ENCODE measurements at regions not wholly inside any gene's neighbourhood (a gene's known extent, or its start where the extent isn't known, plus 50 kb on each side); places are given as distances from the start of the nearest gene placed in this dataset.

GRCh38 chr2:37809931-37810570 lies 115.0 kb upstream of the RMDN2 start:
- peak; percentile 68 for DNase-seq

DNA sequence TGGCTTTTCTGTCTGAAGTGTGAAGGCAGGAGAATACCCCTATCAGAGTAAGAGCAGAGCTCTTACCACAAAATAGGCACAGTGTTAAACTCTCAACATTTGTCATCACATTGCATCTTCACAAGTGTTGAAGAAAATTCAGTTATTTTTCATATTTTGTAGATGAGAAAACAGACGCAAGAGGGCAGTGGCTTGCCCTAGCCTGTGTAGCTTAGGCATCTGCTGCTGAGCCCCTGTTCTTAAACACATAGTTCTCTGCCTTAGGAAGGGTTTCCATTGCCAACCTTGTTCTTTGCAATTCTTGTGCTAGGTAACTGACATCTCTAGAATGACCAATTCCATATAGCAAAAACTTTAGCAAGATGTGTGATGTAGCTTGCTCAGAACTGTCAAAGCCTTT lies 112.7 kb upstream of the RMDN2 start:
- DNase-seq = no peak

GRCh38 chr2:37812941-37813730 lies 112.0 kb upstream of the RMDN2 start:
- DNase-seq = no peak

- DNase-seq = no peak
These were observed 109.1 kb upstream of the RMDN2 start for GRCh38 chr2:37816036-37816435.

DNA sequence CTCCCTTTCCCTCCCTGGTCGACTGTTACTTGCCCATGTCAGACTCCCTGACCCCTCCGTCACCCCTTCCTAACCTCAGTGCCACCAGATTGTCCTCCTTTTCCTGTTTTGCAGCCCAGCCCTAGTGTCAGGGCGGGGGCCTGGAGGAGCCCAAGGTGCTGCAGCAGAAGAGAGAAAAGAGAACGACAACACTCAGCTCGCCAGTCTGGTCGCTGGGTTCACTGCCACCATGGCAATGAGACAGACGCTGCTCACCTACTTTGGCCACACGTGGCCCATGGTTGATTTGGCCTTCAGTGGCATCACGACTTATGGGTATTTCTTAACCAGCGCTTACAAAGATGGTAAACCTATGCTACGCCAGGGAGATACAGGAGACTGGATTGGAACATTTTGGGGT lies 108.4 kb upstream of the RMDN2 start:
- DNase-seq = no peak

DNA sequence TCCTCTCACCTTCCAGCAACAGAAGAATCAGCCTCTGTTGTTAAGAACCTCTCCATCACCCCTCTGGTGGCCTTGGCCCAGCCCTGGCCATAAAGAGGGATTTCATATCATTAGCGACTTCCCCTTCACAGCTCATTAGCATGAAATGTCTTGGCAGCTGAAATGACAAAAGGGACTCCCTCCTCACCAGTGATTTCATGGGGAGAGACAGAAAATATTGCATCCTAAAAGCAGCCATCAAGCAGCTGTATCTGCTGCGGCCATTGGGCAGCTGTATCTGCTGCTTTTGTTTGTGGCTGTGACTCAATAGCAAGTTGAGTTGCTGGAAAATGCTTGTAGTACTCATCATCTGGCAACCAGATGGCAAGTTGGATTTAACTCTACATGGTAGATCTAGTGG lies 105.9 kb upstream of the RMDN2 start:
- DNase-seq = peak; percentile 94

DNA sequence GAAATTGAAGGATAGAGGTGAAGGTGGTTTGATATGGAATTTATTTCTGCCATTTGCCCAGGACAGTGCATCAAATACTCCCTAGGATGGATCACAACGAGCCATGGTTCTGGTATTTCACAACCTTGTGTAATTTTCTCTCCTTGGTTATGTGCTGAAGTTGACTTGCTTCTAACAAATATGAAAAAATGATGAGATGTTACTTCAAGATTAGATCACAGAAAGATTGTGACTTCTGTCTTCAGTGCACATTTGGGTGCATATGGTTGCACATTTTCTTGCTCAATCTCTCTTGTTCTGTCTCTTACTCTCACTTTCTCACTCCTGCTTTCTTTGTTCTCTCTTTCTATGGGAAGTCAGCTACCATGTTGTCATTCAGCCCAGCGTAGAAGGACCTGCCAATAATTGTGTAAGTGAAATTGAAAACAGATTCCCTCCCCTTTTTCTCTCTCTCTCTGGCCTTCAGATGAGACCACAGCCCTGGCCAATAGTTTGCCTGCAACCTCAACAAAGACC lies 104.6 kb upstream of the RMDN2 start:
- no peak for DNase-seq

DNA sequence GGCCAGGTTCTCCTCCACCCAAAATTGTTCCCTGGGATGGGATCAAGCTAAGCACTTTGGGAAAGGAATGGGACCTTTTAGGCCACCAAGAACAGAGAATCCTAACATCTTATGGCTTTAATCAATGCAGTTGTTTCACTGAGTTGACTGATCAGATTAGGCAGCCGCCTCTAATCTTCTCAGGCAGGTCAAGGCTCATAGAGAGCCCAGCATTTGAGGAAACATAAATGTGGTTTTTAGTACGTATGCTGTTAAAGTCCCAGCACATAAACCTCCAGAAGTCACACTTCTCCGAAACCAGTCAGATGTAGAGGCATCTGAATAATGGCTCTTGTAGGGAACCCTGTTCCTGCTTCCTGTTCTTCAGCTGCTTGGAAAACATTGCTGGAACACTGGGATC lies 99.5 kb upstream of the RMDN2 start:
- DNase-seq = no peak

- DNase-seq = no peak
These were observed 98.5 kb upstream of the RMDN2 start for GRCh38 chr2:37826611-37827010.

DNA sequence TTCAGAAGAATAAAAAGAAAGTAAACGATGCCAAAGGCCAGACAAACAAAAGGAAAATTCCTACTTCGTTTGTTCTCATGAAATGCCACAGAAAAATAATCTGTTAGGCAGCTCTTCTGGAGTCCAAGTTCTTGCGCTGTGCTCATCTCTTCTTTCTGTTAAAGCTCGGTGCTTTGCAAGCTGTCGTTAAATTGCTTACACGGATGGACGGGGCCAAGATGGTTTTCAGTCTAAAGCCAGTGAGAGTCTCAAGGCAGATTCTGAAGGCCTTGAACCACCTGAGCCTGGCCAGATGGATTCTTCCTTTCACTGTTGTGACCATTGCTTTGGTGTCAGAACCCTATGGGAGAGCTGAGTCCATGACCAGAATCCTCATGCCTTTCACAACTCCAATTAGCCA lies 97.6 kb upstream of the RMDN2 start:
- DNase-seq = no peak

- peak; percentile 96 for DNase-seq
These were observed 97.1 kb upstream of the RMDN2 start for GRCh38 chr2:37827911-37828511.

GRCh38 chr2:37829202-37829601 lies 95.9 kb upstream of the RMDN2 start:
- peak; percentile 98 for DNase-seq

DNA sequence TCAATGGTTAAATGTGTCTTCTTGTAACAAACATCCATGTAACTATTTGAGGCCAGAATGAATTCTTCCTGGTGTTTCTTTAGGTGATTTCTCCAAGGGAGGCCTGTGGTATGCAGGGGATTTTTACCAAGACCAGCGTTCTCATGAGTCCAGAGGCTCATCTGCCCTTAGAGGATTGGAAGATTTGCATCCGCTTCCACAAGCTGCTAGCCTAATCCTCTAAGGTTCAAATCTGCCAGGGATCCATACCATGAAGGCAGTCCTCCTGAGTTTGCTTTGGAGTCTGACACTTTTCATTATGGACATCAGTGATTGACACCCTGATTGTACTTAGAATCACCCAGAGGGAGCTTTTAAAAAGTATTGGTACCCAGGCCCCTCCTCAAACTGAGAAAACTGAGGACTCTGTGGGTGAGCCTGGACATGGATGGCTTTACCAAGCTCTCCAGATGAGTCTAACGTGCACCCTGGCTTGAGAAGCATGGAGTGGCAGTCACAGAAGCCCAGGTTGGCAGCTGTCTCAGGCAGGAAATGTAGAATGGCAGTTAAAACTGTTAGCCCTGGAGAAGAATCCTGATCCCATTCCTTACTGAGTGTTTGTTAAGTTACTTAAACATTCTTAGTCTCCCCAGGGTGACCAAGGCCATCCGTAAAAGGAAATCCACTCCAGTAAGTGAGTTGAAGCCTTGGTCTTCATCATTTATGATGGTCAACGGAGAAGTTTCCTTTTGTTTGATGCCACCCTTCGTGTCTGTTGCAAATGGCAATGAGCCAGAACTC lies 95.3 kb upstream of the RMDN2 start:
- no peak for DNase-seq

- no peak for DNase-seq
These were observed 94.5 kb upstream of the RMDN2 start for GRCh38 chr2:37830636-37831035.

- no peak for DNase-seq
These were observed 93.9 kb upstream of the RMDN2 start for GRCh38 chr2:37831081-37831780.

DNA sequence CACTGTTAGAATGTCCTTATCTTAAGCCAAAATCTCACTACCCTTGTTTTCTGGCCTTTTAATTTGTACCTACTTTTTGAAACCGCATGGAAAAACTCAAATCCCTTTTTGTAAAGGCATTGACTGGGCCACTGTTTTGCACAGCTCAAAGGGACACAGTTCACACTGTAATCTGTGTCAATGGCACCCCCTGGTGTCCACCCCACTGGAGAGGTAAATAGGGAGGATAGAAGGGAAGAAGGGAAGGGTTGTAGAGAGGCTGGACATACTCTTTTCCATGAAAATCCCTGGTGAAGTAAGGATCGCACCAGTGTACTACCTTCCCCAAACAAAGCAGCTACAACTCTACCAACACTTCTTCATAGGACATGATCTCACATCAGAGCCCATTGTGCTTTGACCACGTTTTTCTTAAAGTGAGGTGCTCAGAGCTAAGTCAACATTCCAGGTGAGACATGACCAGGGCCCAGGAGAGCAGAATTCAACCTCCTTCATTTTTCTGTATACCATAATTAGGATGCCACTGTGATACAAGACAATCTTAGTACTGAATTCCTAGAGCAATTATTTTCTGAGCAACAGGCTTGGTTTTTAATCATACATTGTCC lies 92.4 kb upstream of the RMDN2 start:
- peak; percentile 91 for DNase-seq

GRCh38 chr2:37833423-37833822 lies 91.7 kb upstream of the RMDN2 start:
- peak; percentile 82 for DNase-seq

DNA sequence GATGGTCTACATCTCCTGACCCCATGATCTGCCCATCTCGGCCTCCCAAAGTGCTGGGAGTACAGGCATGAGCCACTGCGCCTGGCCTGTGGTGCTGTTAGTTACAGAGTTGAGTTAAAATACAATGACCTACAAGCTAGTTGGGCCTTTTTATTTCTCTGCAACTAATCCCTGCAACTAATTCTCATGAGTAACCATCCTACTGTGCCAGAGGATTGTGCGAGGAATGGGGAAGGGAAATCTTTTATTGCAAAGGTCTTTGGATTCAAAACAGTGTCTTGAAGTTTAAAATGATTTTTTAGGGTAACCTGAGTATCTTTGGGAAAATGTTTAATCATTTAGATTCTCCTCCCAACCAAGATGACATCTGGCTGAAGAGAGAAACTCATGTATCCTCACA lies 88.8 kb upstream of the RMDN2 start:
- no peak for DNase-seq

- DNase-seq = no peak
These were observed 88.4 kb upstream of the RMDN2 start for GRCh38 chr2:37836711-37837110.

DNA sequence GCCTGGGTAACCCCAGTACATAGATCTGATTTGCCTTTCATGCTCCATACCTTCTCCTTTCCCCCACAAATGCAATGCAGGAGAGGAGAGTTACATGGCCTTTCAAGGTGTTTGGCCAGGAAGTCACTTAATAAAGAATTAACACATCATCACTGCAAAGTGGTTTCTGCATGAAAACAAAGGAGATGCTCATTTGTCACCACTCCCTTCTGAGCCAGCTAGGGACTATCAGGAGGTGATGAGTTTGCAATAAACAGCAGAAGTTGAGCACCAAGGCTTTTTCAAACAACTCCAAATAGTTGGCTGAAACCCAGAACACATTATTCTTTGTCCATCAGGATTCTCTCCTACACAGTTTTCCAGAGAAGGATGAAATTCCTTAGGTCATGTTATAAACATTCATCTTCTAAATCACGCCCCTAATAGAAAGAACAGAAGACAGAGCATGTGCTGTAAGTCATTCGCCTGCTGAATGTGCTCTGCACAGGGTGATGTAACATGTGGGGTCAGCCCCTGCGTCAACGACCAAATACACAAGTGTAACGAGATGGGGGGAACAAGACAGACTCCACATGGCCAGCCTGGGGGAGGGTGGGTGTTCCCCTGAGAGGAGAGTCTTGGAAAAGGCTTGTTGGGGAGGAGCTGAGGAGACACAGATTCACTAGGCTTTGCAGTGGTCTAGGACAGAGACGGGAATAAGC lies 87.3 kb upstream of the RMDN2 start:
- DNase-seq = peak; percentile 83

DNA sequence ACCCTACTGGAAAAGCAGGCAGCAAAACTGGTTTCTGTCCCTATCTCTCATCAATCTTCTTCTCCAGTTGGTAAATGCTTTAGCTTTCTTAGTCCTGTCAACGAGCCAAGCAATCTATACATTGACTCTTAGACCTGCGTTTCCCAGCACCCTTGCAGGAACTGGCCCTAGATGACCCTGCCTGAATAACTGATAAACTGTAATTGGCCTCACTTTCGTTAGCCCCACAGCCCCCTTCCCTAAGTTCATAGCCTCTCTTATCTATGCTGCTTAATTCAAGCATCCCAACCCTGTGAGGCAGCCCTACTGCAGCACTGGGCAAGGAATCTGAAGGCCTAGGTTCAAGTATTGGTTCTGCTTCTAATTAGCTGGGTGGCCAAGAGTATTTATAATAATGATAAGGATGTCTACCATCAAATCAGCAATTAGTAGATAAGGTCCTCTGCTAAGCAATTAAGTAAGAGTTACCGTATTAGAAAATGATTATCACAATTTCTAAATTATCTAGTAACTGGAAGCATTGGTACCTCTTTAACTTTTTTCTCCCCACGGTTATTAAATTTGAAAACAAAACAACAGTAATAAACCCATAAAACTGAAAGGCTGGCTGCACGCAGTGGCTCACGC lies 86.4 kb upstream of the RMDN2 start:
- DNase-seq = no peak

Measured in fibroblast of skin of right quadriceps (primary cell).